Testis (tissue), 2 donors: ENCODE measurements at regions not wholly inside any gene's neighbourhood (a gene's known extent, or its start where the extent isn't known, plus 50 kb on each side); places are given as distances from the start of the nearest gene placed in this dataset.

Experiments
- POLR2A ChIP-seq: fragments of 450-650 bp; IDR thresholded peaks from one replicate; pipeline ENCODE4 v1.6.1; 2017; ENCODE audit warnings: antibody characterized with exemption, mild to moderate bottlenecking, moderate library complexity
- TF ChIP-seq, protein P1 (sequence below), 3 experiments: fragments of 450-650 bp in 2 of 3; fragments of 200-600 bp in 1 of 3; sonication (generic) in 1 of 3; IDR thresholded peaks; one replicate each; pipeline ENCODE4 v1.5.1; 2016 to 2019; ENCODE audit warnings: antibody characterized with exemption in 3 of 3, mild to moderate bottlenecking in 2 of 3, moderate library complexity in 1 of 3

DNA sequence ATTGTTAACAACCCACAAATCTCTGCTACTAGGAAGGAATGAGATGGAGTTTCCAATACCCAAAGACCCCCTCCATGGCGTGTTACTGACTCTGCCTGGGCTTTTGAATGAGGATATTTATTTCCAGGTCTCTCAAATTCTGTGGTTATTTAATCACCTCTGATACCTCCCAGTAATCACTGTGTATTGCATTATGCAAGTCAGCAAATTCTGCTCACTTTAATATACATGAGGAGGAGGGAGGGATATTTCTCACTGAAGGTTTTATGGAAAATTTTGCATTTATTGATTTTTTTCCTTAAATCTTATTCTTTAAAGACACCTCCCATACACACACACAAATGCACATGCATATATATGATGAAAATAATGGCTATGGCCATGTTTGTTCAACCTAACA, 962.9 kb downstream of the VRK1 start:
- TF ChIP-seq, protein P1, sequence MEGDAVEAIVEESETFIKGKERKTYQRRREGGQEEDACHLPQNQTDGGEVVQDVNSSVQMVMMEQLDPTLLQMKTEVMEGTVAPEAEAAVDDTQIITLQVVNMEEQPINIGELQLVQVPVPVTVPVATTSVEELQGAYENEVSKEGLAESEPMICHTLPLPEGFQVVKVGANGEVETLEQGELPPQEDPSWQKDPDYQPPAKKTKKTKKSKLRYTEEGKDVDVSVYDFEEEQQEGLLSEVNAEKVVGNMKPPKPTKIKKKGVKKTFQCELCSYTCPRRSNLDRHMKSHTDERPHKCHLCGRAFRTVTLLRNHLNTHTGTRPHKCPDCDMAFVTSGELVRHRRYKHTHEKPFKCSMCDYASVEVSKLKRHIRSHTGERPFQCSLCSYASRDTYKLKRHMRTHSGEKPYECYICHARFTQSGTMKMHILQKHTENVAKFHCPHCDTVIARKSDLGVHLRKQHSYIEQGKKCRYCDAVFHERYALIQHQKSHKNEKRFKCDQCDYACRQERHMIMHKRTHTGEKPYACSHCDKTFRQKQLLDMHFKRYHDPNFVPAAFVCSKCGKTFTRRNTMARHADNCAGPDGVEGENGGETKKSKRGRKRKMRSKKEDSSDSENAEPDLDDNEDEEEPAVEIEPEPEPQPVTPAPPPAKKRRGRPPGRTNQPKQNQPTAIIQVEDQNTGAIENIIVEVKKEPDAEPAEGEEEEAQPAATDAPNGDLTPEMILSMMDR (IDR thresholded peaks at IDR 0.05): no peak
- TF ChIP-seq POLR2A: no peak
